ENCODE measurements at regions not wholly inside any gene's neighbourhood (a gene's known extent, or its start where the extent isn't known, plus 50 kb on each side); places are given as distances from the start of the nearest gene placed in this dataset.

DNA sequence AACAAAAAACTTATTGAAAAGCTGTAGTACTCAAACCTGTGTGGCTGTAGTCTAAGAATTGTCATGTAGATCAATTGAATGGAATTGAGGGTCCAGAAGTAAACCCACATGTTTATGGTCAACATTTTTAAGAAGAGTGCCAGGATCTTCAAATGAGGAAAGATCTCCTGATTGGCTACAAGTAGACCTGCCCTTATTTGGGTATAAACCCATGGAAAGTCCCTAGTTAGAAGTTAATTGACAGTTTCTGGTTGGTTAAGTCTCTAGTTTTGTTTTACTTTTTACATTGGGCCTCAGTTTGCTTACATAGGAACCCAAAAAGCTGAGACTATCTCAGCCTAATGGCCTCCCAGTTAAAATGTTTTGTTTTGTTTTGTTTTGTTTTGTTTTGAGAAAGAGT, 91.9 kb upstream of the RESF1 start:
- no peak for DNase-seq (ENCODE audit: low spot score)

- DNase-seq (ENCODE audit: low spot score), result no peak
Observed at GRCh38 chr12:31866523-31866922, 92.7 kb upstream of the RESF1 start.

DNA sequence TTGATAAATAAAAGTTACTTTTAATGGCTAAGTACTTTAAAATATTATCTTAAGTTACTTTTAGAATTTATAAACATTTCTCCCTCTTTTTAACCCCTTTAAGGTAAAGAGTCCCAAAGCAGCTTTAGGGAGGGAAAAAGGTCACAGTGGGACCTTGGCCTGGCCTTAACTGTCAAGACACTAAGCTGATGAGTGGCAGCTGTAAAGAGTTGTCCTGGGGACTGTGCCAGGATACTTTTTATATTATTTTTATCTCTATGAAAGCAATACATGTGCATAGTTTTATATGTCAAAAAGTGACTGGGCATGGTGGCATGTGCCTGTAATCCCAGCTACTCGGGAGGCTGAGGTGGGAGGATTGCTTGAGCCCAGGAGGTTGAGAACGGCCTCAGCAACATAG, 94.2 kb upstream of the RESF1 start:
- DNase-seq (ENCODE audit: low spot score), result no peak

DNA sequence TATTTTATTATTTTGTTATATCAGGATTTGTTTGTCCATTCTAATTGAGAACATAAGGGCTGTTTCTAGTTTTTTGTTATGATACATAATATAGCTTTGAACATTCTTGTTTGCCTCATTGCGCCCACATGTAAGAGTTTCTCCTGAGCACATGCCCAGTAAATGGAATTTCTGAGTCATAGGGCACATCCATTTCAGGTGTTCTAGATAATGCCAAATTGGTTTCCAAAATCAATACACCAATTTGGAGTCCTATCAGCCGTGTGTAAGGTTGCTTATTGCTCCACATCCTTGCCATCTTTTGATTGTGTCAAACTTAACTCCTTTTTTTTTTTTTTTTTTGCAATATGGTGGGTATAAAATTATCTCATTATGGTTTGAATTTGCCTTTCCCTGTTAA, 97.9 kb upstream of the RESF1 start:
- DNase-seq (ENCODE audit: low spot score), result no peak

DNA sequence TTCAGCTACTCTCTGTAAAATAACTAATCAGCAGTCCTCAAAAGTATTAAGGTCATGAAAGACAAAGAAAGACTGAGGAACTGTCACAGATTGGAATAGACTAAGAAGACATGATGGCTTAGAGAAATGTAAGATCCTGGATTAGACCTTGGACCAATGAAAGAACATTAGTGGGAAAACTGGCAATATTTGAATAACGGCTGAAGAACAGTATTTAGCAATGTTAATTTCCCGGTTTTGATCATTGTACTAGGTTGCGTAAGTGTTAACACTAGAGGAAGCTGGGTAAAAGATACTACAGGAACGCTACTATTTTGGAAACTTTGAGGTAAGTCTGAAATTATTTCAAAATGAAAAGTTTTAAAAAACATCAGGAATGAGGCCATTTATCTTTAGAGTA, 98.8 kb upstream of the RESF1 start:
- no peak for DNase-seq (ENCODE audit: low spot score)

- no peak for DNase-seq (ENCODE audit: low spot score)
Observed at GRCh38 chr12:31859232-31859977, 99.8 kb upstream of the RESF1 start.

DNA sequence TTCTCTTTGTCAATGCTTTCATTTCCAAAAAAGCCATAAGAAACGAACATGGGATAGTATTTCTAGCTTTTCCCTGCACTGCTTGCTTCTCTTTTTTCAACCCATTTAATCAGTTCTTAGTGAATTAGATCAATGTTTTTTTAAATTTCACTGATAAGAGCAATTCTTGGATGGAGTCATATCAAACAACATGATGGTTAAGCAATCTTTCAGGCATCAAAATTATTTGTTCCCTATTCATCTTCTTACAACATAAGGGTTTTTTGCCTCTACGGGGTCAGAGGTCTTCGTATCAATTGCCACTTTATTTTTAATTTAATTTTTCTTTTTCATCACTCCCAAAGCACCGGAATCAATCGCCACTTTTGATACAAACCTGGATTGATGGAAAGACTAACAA, 103.8 kb upstream of the RESF1 start:
- no peak for DNase-seq (ENCODE audit: low spot score)

DNA sequence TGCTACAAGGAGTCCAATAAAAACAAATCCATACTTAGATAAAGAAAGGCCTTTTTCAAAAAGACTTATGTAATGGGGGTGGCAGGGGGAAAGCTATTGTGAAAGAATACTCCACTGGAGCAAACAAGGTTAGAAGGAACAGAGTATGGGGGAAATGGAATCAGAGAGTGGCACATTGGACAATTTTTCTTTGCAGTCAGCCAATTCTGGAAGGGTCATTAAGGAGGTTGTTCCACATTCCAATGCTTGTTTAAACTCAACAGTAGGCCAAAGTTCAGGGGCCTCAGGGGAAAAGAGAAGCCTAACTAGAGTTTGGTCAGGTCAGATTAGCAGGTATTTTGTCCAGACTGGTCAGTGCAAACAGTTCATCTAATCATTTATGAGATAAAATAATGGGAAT, 105.2 kb upstream of the RESF1 start:
- DNase-seq (ENCODE audit: low spot score), result no peak

DNA sequence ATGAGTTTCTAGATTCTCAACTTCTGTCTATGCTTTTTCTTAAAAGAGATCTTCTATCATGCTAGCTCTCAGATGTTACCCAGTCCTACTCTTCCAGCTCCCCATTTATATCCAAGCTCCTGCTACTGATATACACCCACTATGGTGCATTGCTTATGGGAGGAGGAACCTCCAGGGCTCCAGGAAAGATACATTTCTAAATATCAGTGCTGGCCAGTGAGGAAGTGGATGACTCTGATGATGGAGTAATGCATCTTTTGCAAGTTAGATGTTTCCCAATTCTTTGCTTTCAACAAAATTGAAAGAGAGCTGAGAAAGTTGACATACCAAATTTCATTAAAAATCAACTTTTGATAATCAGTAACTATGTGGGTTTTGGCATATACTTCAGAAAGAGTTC, 105.7 kb upstream of the RESF1 start:
- no peak for DNase-seq (ENCODE audit: low spot score)

DNA sequence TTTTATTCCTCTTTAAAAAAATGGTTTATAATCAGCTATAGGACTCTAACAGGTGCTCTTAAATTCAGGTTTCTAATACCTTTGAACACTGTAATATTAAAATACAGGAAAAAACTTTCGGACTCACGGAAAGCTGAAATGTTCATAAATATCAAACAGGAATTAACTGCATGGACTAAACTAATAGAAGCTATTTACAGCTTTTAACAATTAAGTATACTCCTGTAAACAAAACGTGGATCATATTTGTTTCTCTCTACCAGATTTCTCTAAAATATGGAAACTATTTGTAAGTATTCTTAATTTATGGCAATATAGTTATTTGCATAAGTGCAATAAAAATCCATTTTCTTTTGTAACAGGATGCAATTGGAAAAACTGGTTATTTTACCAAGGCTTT, 108.9 kb upstream of the RESF1 start:
- no peak for DNase-seq (ENCODE audit: low spot score)

DNA sequence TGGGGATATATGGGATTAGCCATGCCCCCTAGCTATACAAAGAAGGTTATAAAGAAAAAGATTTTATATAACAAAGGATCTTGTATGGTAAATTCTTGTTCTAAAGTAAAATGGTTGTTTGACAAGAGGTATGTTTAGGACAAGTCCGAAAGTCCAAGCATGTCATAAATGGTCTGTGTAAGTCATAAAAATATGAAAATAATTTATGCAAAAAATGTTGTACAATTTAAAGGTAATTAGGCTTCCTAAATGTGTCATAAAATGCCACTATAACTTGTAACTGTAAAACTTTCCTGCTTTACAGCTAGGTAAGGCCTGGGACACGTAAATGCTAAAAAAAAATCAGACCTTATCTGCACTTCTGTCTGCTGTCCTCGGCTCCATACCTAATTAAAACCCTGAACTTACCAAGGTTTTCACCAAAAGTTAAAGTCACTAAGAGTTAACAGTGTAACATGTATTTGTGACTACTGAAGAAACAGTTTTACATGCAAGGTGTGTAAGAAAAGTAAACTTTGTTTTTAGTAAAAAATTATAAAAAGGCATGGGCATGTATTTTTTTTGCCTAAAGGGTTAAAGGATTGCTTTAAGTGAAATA, 110.0 kb upstream of the RESF1 start:
- DNase-seq (ENCODE audit: low spot score), result no peak

DNA sequence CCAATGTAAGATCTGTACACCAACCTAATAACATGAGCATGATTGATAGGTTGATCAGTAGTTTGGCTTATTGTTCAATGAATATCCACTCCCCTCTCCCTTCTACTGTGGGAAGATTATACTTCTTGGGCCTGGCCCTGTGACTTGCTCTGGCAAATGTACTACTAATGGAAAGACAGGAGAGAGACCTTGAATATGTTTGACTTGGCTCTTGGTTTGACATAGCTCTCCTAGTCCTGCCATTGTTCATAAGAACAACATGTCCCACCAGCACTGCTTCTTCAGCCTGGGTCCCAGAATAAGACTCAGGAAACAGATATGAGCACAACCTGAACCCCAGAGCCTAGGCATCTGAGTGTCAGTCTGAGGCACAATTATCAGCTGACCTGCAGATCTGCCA, 112.8 kb upstream of the RESF1 start:
- no peak for DNase-seq (ENCODE audit: low spot score)

DNA sequence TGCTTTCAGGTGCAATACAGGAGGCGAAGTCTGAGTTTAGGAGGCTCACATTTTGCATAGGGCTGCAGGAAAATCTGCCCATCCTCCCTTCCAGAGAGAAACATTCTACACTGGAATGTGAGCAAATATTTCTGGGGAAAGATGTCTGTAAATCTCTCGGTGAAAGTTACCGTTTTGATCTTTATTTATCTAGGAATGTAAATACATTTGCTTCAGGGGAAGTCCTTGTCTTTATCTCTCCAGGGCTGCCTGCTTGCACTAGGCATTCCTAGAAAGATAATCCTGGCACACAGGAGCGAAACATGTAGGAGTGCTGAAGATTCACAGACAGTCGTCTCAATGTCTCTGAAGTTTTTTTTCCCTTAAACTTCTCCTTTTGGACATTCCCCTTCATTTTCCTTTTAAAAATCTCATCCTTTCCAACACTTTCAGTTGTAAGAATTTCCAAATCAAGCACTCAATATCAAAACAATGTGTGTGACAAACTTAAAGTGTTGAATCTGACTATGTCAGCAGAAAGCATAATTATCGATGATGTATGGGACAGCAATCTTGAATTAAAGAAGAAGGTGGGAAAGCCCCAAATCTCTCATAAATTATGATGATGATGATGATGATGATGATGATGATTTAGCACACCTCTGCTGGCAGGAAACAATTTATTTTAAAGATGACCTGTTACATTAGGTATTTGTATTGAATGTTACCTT, 113.4 kb upstream of the RESF1 start:
- no peak for DNase-seq (ENCODE audit: low spot score)

- DNase-seq (ENCODE audit: low spot score), result no peak
Observed at GRCh38 chr12:31843398-31844095, 114.7 kb upstream of the AMN1 start.

DNA sequence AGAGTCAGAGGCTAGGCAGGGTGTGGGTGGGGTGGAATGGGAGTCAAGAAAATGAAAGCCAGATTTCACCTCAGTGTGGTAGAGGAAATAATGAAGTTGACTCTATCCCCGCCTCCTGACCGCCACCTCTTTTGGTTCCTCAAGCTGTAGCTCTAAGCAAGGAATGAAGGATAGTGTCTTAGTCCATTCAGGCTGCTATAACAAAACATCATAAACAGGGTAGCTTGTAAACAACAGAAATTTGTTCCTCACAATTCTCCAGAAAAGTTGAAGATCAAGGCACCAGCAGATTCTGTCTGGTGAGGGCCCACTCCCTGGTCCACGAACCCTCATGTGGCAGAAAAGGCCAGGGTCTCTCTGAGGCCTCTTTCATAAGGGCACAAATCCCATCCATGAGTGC, 109.1 kb upstream of the AMN1 start:
- no peak for DNase-seq (ENCODE audit: low spot score)

DNA sequence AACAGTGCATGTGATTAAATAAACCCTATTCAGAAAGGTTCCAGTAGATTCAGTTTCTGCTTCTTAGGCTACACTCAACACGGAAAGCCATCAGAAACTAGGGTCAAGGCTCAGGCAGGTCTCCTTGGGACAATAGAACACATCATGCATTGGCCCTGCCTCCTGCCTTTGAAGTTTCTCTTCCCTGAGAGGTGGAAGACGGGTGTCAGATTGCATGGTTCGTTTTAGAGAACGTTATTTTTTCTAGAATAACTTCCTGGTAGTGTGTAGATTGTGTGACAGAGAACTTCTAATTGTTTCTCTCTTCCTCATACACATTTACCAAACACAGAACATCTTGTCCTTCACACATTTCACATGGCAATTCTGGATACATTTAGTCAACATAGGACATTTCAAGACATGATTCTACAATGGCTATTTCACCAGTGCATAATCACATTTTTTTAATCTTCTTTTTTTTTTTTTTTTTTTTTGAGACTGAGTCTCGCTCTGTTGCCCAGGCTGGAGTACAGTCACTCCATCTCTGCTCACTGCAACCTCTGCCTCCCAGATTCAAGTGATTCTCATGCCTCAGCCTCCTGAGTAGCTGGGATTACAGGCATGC, 106.6 kb upstream of the AMN1 start:
- DNase-seq (ENCODE audit: low spot score), result no peak

DNA sequence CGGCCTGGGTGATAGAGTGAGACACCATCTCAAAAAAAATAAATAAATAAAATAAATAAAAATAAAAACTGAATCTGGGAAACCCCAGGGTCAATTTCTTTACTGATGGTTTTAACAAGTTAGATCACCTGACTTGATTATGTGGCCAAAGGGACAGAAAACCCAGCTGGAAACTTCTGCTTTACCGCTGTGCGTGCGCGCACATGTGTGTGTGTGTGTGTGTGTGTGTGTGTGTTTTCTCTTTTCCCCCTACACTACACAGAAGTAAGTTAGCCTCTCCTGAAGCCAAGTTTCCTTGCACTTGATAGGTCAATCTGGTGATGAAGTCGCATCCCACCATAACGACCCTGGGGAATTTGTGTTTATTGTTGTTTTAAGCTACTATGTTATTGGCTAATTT, 105.3 kb upstream of the AMN1 start:
- no peak for DNase-seq (ENCODE audit: low spot score)

DNA sequence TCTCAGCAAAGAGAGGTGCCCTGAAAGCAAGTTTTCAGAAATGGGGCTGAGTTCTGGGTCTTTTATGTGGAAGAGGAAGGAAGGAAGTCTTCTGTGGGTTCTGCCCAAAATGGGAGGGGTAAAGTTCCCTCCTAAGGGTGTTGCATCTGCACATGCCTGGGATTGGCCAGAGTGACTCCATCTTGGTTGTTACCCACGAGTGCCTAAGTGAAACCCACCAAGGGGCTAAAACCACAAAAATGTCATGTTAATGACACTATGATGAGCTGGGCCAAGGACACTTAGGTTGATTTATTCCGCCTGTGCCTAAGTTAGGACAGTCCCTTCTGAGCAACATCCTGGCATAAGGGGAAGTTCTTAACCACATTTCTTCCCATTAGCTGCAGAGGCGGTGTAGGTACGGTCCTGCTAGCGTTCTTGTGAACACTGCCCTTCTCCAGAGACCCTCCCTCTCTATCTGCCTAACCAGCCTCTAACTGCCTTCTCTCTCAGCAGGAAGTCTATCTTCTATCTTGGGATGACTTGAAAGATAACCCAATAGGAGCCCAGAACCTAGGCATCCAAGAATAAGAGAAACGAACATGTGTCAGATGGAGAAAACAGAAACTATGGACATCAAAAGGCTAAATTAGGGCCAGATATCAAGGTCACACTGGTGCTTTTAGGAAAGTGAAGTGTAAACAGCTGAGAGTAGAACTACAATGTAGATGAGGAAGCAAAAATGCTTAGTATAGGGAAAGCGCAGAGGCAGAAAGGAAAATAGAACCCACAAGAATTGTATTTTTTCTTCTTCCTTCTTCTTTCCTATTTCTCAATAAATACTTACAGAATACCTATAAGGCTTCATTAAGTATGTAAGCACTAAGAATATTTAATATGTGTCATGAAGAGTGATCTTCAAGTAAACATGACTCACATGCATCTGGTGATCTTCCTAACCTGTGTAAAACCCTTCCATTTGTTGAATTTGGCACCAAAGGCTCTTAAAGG, 104.2 kb upstream of the AMN1 start:
- peak; percentile 24 for DNase-seq (ENCODE audit: low spot score)

- DNase-seq (ENCODE audit: low spot score), result no peak
Observed at GRCh38 chr12:31828071-31828470, 99.2 kb upstream of the AMN1 start.

- DNase-seq (ENCODE audit: low spot score), result no peak
Observed at GRCh38 chr12:31822761-31823160, 93.9 kb upstream of the AMN1 start.

DNA sequence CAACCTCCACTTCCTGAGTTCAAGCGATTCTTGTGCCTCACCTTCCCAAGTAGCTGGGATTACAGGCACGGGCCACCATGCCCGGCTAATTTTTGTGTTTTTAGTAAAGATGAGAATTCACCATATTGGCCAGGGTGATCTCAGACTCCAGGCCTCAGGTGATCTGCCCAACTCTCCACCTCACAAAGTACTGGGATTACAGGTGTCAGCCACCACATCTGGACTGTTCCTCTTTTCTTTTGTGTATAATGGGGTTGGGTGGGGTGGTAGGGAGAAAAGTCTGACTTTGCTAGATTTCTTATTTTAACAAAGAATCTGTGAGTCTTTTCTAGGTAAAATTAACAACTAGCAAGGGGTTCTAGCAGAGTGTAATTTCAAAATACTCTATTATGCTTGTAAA, 92.7 kb upstream of the AMN1 start:
- DNase-seq (ENCODE audit: low spot score), result no peak
